ENCODE measurements at regions not wholly inside any gene's neighbourhood (a gene's known extent, or its start where the extent isn't known, plus 50 kb on each side); places are given as distances from the start of the nearest gene placed in this dataset.

GRCh38 chr15:69546182-69546581 is 93.6 kb downstream of the RPLP1 start:
- TF ChIP-seq, protein P1, sequence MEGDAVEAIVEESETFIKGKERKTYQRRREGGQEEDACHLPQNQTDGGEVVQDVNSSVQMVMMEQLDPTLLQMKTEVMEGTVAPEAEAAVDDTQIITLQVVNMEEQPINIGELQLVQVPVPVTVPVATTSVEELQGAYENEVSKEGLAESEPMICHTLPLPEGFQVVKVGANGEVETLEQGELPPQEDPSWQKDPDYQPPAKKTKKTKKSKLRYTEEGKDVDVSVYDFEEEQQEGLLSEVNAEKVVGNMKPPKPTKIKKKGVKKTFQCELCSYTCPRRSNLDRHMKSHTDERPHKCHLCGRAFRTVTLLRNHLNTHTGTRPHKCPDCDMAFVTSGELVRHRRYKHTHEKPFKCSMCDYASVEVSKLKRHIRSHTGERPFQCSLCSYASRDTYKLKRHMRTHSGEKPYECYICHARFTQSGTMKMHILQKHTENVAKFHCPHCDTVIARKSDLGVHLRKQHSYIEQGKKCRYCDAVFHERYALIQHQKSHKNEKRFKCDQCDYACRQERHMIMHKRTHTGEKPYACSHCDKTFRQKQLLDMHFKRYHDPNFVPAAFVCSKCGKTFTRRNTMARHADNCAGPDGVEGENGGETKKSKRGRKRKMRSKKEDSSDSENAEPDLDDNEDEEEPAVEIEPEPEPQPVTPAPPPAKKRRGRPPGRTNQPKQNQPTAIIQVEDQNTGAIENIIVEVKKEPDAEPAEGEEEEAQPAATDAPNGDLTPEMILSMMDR (optimal IDR thresholded peaks at IDR 0.05 in 1 of 3, IDR thresholded peaks at IDR 0.05 in 1 of 3, conservative IDR thresholded peaks at IDR 0.05 in 1 of 3; ENCODE audit: extremely low read depth in 1 of 3, insufficient read depth in 2 of 3, low read length in 3 of 3) = no peak
- no peak for TF ChIP-seq EZH2 (IDR thresholded peaks at IDR 0.05; ENCODE audit: low read length)

Data from keratinocyte (primary cell).